ENCODE measurements at regions not wholly inside any gene's neighbourhood (a gene's known extent, or its start where the extent isn't known, plus 50 kb on each side); places are given as distances from the start of the nearest gene placed in this dataset.

- Mint-ChIP-seq H3K9me3 (no peaks in the 10 kb centered on the region), H3K27me3 (ENCODE audit: low read depth) (peaks cover 20% of the 10 kb centered on the region), H3K36me3 (ENCODE audit: low read depth) (no peaks in the 10 kb centered on the region), H3K4me3 (peak overlapping the region; percentile 39 to 68 (median 65)), H3K4me1 (peaks cover 5% of the 10 kb centered on the region), H3K27ac (no peak overlapping the region)
- TF ChIP-seq CTCF (IDR thresholded peaks at IDR 0.05; ENCODE audit: unreplicated experiment in 3 of 3) = no peak
Observed at GRCh38 chr13:106795847-106796246, 227.9 kb upstream of the ARGLU1 start.

GRCh38 chr13:106794117-106794516 lies 226.2 kb upstream of the ARGLU1 start:
- no peak overlapping the region for H3K4me3 Mint-ChIP-seq
- no peak for TF ChIP-seq CTCF (IDR thresholded peaks at IDR 0.05; ENCODE audit: unreplicated experiment in 3 of 3)
- H3K4me1 Mint-ChIP-seq = peaks cover 5% of the 10 kb centered on the region
- H3K9me3 Mint-ChIP-seq = no peaks in the 10 kb centered on the region
- peaks cover 14% of the 10 kb centered on the region for H3K27me3 Mint-ChIP-seq (ENCODE audit: low read depth)
- H3K27ac Mint-ChIP-seq = no peak overlapping the region
- no peaks in the 10 kb centered on the region for H3K36me3 Mint-ChIP-seq (ENCODE audit: low read depth)

DNA sequence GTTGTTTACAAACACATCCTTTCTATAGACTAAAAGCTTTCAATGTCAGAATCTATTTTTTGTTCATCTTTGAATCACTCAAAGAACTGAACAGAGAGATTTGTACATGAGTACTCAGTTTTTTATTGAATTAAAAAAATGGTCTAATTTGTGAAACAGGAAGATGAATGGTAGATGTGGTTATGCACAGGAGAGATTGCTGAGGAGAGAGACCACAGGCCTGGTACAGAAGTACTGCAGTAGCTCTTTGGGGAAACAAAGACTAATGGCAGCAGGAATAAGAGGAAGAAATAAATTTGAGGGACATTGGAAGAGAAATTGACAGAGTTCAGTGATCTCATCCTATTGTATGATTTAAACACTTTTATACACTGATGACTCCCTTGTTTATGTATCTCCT lies 222.0 kb upstream of the ARGLU1 start:
- Mint-ChIP-seq H3K4me1 (no peaks in the 10 kb centered on the region), H3K9me3 (no peaks in the 10 kb centered on the region), H3K4me3 (no peak overlapping the region), H3K36me3 (ENCODE audit: low read depth) (no peaks in the 10 kb centered on the region), H3K27ac (no peak overlapping the region), H3K27me3 (ENCODE audit: low read depth) (no peaks in the 10 kb centered on the region)
- TF ChIP-seq CTCF (IDR thresholded peaks at IDR 0.05; ENCODE audit: unreplicated experiment in 3 of 3) = no peak

GRCh38 chr13:106786006-106786563 lies 218.1 kb upstream of the ARGLU1 start:
- no peaks in the 10 kb centered on the region for H3K4me1 Mint-ChIP-seq
- no peak overlapping the region for H3K27ac Mint-ChIP-seq
- H3K36me3 Mint-ChIP-seq (ENCODE audit: low read depth) = no peaks in the 10 kb centered on the region

DNA sequence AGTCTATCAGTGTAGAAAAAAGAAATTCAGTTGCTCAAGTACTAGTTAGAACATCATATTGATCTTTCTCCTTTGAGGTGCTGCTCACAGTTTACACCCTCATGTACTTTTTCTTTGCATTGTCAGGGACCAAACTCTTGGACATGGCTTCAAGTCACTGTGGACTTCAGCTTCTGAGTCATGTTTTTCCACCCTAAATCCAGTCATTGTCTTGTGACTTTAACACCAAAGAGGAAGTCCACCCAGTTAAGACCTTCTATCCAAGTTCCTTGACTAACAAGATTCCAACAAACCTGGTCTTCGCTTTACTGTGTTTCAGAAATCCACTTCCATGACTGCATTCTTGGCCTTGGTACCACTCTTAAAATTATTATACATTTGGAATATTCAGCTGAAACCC lies 206.7 kb upstream of the ARGLU1 start:
- H3K27me3 Mint-ChIP-seq (ENCODE audit: low read depth) = peaks cover 3% of the 10 kb centered on the region
- no peak overlapping the region for H3K27ac Mint-ChIP-seq
- H3K36me3 Mint-ChIP-seq (ENCODE audit: low read depth) = no peaks in the 10 kb centered on the region
- H3K9me3 Mint-ChIP-seq = peaks cover 4% of the 10 kb centered on the region
- TF ChIP-seq CTCF (IDR thresholded peaks at IDR 0.05; ENCODE audit: unreplicated experiment in 3 of 3) = no peak
- no peak overlapping the region for H3K4me3 Mint-ChIP-seq
- H3K4me1 Mint-ChIP-seq = no peaks in the 10 kb centered on the region

More at GRCh38 chr13:106786006-106786563, 218.1 kb upstream of the ARGLU1 start:
- Mint-ChIP-seq H3K27me3 (ENCODE audit: low read depth) (no peaks in the 10 kb centered on the region), H3K4me3 (no peak overlapping the region), H3K9me3 (no peaks in the 10 kb centered on the region)
- no peak for TF ChIP-seq CTCF (IDR thresholded peaks at IDR 0.05; ENCODE audit: unreplicated experiment in 3 of 3)

DNA sequence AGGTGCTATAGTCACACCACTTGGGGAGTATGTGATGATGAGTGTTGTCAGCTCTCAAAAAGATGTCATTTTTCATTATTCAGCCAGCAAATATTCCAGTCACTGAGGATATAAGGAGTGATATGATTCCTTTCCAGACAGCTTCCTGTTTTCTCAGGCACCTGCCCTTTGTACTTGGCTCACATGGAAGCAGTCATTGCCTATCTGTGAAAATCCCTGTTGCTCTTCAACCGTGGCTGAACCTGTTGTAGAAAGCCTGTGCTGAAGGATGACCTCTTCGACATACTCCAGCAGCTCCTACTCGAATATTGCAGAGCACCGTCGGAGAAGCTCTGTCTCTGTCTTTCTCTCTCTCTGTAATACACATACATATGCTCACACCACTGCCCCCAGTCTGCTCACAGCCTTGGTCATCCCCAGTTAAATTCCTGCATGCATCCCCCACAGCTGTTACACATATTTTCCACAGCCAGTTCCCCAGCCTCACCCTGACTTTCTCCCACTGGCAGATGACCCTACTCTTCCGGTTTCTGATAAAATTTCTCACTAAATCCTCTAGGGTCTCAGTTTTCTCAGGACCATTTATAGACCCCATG lies 204.2 kb upstream of the ARGLU1 start:
- Mint-ChIP-seq H3K27me3 (ENCODE audit: low read depth) (peaks cover 3% of the 10 kb centered on the region), H3K27ac (no peak overlapping the region), H3K4me3 (no peak overlapping the region), H3K9me3 (peaks cover 15% of the 10 kb centered on the region), H3K36me3 (ENCODE audit: low read depth) (no peaks in the 10 kb centered on the region), H3K4me1 (no peaks in the 10 kb centered on the region)
- TF ChIP-seq CTCF (IDR thresholded peaks at IDR 0.05; ENCODE audit: unreplicated experiment in 3 of 3) = no peak
